NCI-H226 (cell line): ENCODE measurements at regions not wholly inside any gene's neighbourhood (a gene's known extent, or its start where the extent isn't known, plus 50 kb on each side); places are given as distances from the start of the nearest gene placed in this dataset.

Source experiments
- DNase-seq: peaks from one replicate; pipeline ENCODE4 v3.0.0-alpha.2; 2015

DNA sequence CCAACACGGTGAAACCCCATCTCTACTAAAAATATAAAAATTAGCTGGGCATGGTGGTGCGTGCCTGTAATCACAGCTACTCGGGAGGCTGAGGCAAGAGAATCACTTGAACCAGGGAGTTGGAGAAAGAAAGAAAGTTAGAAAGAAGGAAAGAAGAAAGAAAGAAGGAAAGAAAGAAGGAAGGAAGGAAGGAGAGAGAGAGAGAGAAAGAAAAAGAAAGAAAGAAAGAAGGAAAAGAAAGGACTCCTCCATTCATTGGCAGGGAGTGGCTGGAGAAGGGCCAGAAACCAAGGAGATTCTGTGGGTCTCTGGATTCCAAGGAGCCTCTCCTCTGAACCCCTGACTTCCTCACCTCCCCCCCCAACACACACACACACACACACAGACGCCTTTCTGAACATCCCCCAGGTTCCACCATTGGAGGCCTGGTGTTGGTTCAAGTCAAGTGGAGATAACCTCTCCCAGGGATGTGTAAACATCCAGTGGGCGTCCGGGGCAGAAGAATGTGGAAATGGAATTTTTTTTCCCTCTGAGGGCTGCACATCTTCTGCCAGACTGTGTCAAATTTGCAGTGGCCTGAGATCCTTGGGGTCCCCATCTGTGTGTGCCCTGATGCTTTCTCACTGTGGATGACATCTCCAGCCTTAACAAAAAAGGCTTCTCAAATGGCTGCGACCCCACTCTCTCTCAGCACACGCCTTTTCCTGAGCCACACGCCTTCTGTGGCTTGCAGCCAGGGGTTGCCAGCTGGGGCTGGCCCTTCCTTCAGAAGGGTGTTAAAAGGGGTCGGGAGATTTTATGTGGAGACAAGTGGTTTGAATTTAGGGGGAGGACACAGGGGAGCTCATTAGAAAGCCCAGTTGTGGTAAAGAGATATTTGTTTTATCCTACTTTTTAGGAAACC, 109.3 kb upstream of the HAND1 start:
- peak; percentile 64 for DNase-seq

DNA sequence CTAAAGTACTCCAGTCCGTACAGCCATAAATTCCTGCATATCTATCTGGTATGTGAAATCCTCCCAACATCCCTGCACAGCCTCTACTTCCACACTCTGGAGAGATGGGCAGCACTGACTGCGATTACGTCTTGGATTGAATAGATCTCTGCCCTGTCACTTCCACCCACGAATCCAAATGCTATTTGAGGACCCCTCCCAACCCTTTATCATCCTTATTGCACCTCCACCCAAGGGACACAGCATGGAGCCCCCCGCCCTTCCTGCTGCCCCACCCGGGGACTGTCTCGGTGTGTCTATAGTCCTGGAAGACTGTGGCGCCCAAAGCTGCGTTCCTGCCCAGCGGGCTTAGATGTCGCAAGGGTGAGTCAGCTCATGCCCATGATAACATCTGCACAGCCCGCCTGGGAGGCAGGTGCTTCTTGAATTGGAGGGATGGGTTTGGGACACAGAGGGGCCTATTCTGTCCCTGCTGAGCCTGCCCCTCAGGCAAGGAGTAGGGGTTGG, 105.7 kb upstream of the HAND1 start:
- DNase-seq, result no peak

DNA sequence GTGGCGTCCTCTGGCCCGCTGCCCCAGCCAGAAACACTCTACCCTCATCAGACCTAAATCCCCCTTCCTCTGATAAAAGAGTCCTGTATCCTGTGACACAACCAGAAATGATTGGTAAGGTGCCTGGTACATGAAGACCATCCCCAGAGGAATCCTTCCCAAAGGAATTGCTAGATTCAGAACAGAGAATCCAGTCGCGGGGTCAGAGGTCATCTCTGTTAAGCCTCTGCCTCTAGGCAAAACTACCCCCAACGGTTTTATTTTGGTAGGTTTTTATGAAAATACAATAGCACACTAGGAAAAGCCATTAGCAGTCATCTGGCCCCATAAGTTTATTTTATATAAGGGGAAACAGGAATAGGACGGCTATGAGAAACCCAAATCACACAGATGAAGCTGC, 102.4 kb upstream of the HAND1 start:
- no peak for DNase-seq

- DNase-seq, result no peak
Measured at GRCh38 chr5:154577416-154577815, 99.4 kb upstream of the HAND1 start.

- DNase-seq, result no peak
Measured at GRCh38 chr5:154576429-154576806, 98.4 kb upstream of the HAND1 start.

- DNase-seq, result no peak
Measured at GRCh38 chr5:154575546-154576428, 97.8 kb upstream of the HAND1 start.

DNA sequence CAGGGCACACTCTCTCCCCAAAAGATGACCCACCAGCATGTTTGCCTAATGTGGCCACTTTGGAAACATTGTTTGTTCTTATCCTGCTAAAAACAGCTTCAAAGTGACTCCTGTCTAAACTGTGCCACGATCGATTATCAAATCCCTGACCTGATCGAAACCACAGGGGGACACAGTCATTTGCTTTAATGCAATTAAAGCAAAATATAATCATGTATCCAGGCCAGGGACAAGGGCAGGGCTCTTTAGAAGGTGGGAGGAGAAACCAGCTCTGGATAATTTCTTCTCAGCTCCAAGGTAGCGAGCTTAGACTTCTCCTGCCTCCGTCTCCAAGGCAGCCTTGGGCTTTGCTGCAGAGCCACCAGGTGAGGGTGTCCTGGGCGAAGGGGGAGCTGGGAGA, 95.0 kb upstream of the HAND1 start:
- no peak for DNase-seq

DNA sequence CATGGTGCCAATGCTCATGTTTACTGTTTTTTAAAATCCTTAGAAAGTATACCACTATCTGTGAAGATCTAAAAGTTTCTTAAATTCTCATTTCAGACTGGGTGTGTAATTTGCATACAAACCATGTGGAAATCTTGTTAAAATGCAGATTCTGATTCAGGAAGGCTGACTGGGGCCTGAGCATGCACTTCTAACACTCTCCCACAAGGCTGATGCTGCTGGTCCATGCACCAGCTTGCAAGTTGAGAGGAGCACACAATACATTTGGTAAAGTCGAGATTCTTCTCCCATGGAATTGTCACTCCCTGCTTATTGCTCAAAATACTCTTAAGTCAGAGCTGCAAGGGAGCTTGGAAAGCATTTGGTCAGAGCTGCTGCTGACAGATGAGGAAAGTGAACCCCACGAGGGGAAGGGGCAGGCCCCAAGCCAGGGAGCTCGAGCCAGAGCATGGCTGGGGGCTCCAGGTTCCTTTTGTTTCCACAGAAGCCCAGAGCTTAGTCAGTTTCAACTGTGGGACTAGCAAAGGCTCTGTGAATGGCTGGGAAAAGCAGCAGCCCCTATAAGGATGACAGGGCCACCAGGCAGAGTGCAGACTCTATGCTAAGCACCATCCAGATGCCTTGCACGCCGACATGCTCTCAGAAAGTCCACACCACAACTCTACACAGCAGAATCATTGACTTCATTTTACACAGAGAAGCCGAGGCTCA, 93.5 kb upstream of the HAND1 start:
- no peak for DNase-seq

GRCh38 chr5:154570572-154571324, 92.7 kb upstream of the HAND1 start:
- no peak for DNase-seq

- no peak for DNase-seq
Measured at GRCh38 chr5:154568589-154568988, 90.6 kb upstream of the HAND1 start.

GRCh38 chr5:154567155-154567554, 89.1 kb upstream of the HAND1 start:
- DNase-seq, result no peak

GRCh38 chr5:154566146-154566680, 88.2 kb upstream of the HAND1 start:
- no peak for DNase-seq

GRCh38 chr5:154565123-154565522, 87.1 kb upstream of the HAND1 start:
- no peak for DNase-seq

GRCh38 chr5:154562244-154562880, 84.3 kb upstream of the HAND1 start:
- DNase-seq, result no peak

- no peak for DNase-seq
Measured at GRCh38 chr5:154559398-154560276, 81.6 kb upstream of the HAND1 start.

GRCh38 chr5:154557548-154557947, 79.5 kb upstream of the HAND1 start:
- DNase-seq, result no peak

- no peak for DNase-seq
Measured at GRCh38 chr5:154547551-154547950, 69.5 kb upstream of the HAND1 start.

- no peak for DNase-seq
Measured at GRCh38 chr5:154546719-154547118, 68.7 kb upstream of the HAND1 start.

- no peak for DNase-seq
Measured at GRCh38 chr5:154544646-154545045, 66.6 kb upstream of the HAND1 start.

DNA sequence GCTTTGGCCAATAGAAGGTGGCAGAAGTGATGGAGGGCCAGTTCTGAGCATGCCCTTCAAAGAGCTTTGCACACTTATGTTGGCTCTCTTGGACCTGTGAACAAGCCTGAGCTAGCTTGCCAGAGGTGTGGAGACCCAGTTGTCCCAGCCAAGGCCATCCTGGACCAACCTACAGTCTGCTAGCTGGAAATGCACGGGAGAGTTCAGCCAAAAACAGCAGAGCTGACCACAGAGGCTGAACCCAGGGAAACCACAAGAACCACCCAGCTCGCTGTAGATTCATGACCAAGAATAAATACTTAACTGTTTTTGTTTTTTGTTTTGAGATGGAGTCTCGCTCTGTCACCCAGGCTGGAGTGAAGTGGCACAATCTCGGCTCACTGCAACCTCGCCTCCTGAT, 65.4 kb upstream of the HAND1 start:
- DNase-seq, result no peak
